ENCODE measurements at regions not wholly inside any gene's neighbourhood (a gene's known extent, or its start where the extent isn't known, plus 50 kb on each side); places are given as distances from the start of the nearest gene placed in this dataset.

DNA sequence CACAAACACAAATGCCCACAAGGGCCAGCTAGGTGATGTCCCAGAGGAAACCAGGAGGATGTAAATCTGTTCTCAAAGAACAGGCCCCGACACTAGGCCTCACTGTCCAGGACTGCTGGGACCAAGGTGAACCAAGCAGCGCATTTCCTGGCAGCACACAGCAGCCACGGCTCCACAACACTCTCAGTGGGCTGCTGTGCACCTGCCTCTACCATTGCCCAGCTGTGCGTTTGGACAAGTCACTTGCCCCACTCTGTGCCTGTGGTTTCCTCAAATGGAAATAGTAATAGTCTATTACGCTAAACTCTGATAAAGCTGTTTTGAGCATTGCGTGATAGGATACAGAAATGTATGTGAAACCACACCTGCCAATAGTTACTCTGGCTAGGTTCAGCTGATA lies 544.5 kb downstream of the BNC2 start:
- H3K27ac ChIP-seq (ENCODE audit: extremely low read depth, low read depth, low read length), result no peak overlapping the region
- no peak overlapping the region for H2AFZ ChIP-seq (ENCODE audit: low read depth, low read length)
- no peak overlapping the region for H3K4me3 ChIP-seq
- BruUV-seq (replicated peaks), result no TSS peak
- no peaks in the 10 kb centered on the region for H3K9me3 ChIP-seq (replicated peaks; ENCODE audit: control insufficient read depth, insufficient read depth, low read depth, low read length)
- H3K79me2 ChIP-seq (ENCODE audit: control insufficient read depth, insufficient read depth, low read length), result no peaks in the 10 kb centered on the region
- no peak overlapping the region for H3K9ac ChIP-seq (ENCODE audit: insufficient read depth in 1 of 2, low read depth in 2 of 2, low read length in 2 of 2)
- no peak for DNase-seq (ENCODE audit: extremely low read depth in 1 of 4, low spot score in 3 of 4)
- in situ Hi-C loops (cut with MboI) (no loop called here), intact Hi-C loops (cut with micrococcal nuclease) (no loop called here)
- WGBS (ENCODE audit: insufficient coverage, low coverage, missing lambda C conversion rate), result 2% methylated on average over 6 of the region's 6 CpGs
- no peak overlapping the region for H3K4me2 ChIP-seq (ENCODE audit: insufficient read depth, low read length)
- POLR2A ChIA-PET, result no interaction called here
- TF ChIP-seq POLR3A (IDR thresholded peaks at IDR 0.05; ENCODE audit: borderline replicate concordance, extremely low read depth, insufficient read depth, insufficient read length) (no peak), RFX1 (IDR thresholded peaks at IDR 0.05) (no peak), NR2C1 (IDR thresholded peaks at IDR 0.05) (no peak), NR2C1 (tag; IDR thresholded peaks at IDR 0.05) (no peak)
- FAIRE-seq, result no peak
- no peaks in the 10 kb centered on the region for H3K36me3 ChIP-seq (ENCODE audit: control insufficient read depth, insufficient read depth, low read length)
- CTCF ChIA-PET (ENCODE audit: low intra/inter-chr PET ratio), result no interaction called here
- H4K20me1 ChIP-seq (replicated peaks; ENCODE audit: control insufficient read depth, insufficient read depth, low read length), result no peaks in the 10 kb centered on the region
- no peaks in the 10 kb centered on the region for H3K9me1 ChIP-seq (ENCODE audit: control insufficient read depth, insufficient read depth, low read length)
- no peaks in the 10 kb centered on the region for H3K4me1 ChIP-seq (replicated peaks in 1 of 2; ENCODE audit: control insufficient read depth in 2 of 2, insufficient read depth in 2 of 2, low read length in 2 of 2)
- H3K27me3 ChIP-seq (ENCODE audit: control insufficient read depth in 2 of 2, insufficient read depth in 2 of 2, low read length in 2 of 2), result no peaks in the 10 kb centered on the region
- ATAC-seq, result no peak

GRCh38 chr9:16328349-16328748 lies 542.1 kb downstream of the BNC2 start:
- H3K9me1 ChIP-seq (ENCODE audit: control insufficient read depth, insufficient read depth, low read length), result no peaks in the 10 kb centered on the region
- H3K36me3 ChIP-seq (ENCODE audit: control insufficient read depth, insufficient read depth, low read length), result no peaks in the 10 kb centered on the region
- no peak overlapping the region for H3K4me2 ChIP-seq (ENCODE audit: insufficient read depth, low read length)
- 0% methylated on average over 3 of the region's 3 CpGs for WGBS (ENCODE audit: insufficient coverage, low coverage, missing lambda C conversion rate)
- H3K4me1 ChIP-seq (replicated peaks in 1 of 2; ENCODE audit: control insufficient read depth in 2 of 2, insufficient read depth in 2 of 2, low read length in 2 of 2), result no peaks in the 10 kb centered on the region
- BruUV-seq (replicated peaks), result no TSS peak
- no peaks in the 10 kb centered on the region for H3K9me3 ChIP-seq (replicated peaks; ENCODE audit: control insufficient read depth, insufficient read depth, low read depth, low read length)
- H3K27me3 ChIP-seq (ENCODE audit: control insufficient read depth in 2 of 2, insufficient read depth in 2 of 2, low read length in 2 of 2), result no peaks in the 10 kb centered on the region
- intact Hi-C loops (cut with micrococcal nuclease), result no loop called here
- H3K9ac ChIP-seq (ENCODE audit: insufficient read depth in 1 of 2, low read depth in 2 of 2, low read length in 2 of 2), result no peak overlapping the region
- no peak for DNase-seq (ENCODE audit: extremely low read depth in 1 of 4, low spot score in 3 of 4)
- ChIA-PET POLR2A (no interaction called here), CTCF (ENCODE audit: low intra/inter-chr PET ratio) (no interaction called here)
- in situ Hi-C loops (cut with MboI), result no loop called here
- ATAC-seq, result no peak
- no peak for TF ChIP-seq PHF8 (IDR thresholded peaks at IDR 0.05; ENCODE audit: borderline replicate concordance, low read length)
- TF ChIP-seq SOX6 (IDR thresholded peaks at IDR 0.05), result no peak
- no peak for TF ChIP-seq CBX2 (IDR thresholded peaks at IDR 0.05; ENCODE audit: insufficient read depth, low read length, poor library complexity, severe bottlenecking)
- TF ChIP-seq, protein P1, sequence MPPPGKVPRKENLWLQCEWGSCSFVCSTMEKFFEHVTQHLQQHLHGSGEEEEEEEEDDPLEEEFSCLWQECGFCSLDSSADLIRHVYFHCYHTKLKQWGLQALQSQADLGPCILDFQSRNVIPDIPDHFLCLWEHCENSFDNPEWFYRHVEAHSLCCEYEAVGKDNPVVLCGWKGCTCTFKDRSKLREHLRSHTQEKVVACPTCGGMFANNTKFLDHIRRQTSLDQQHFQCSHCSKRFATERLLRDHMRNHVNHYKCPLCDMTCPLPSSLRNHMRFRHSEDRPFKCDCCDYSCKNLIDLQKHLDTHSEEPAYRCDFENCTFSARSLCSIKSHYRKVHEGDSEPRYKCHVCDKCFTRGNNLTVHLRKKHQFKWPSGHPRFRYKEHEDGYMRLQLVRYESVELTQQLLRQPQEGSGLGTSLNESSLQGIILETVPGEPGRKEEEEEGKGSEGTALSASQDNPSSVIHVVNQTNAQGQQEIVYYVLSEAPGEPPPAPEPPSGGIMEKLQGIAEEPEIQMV (tag; conservative IDR thresholded peaks at IDR 0.05; ENCODE audit: low read depth), result no peak
- no peak for TF ChIP-seq JUN (IDR thresholded peaks at IDR 0.05; ENCODE audit: borderline replicate concordance, low read depth, low read length)
- no peak for TF ChIP-seq JUN (CRISPR knock-in tag; IDR thresholded peaks at IDR 0.05; ENCODE audit: borderline replicate concordance)
- TF ChIP-seq, protein P2, sequence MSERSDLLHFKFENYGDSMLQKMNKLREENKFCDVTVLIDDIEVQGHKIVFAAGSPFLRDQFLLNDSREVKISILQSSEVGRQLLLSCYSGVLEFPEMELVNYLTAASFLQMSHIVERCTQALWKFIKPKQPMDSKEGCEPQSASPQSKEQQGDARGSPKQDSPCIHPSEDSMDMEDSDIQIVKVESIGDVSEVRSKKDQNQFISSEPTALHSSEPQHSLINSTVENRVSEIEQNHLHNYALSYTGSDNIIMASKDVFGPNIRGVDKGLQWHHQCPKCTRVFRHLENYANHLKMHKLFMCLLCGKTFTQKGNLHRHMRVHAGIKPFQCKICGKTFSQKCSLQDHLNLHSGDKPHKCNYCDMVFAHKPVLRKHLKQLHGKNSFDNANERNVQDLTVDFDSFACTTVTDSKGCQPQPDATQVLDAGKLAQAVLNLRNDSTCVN (CRISPR knock-in tag; IDR thresholded peaks at IDR 0.05), result no peak
- TF ChIP-seq ARID1B (IDR thresholded peaks at IDR 0.05), result no peak
- TF ChIP-seq TGIF2 (CRISPR knock-in tag; IDR thresholded peaks at IDR 0.05), result no peak
- TF ChIP-seq ZFP30 (CRISPR knock-in tag; IDR thresholded peaks at IDR 0.05; ENCODE audit: borderline replicate concordance), result no peak
- no peak for TF ChIP-seq RCOR1 (IDR thresholded peaks at IDR 0.05; ENCODE audit: borderline replicate concordance in 1 of 2, low read depth in 2 of 2, low read length in 2 of 2)
- H2AFZ ChIP-seq (ENCODE audit: low read depth, low read length), result no peak overlapping the region
- no peaks in the 10 kb centered on the region for H4K20me1 ChIP-seq (replicated peaks; ENCODE audit: control insufficient read depth, insufficient read depth, low read length)
- no peak overlapping the region for H3K4me3 ChIP-seq
- FAIRE-seq, result no peak
- no peak overlapping the region for H3K27ac ChIP-seq (ENCODE audit: extremely low read depth, low read depth, low read length)
- no peaks in the 10 kb centered on the region for H3K79me2 ChIP-seq (ENCODE audit: control insufficient read depth, insufficient read depth, low read length)

Measured in K562 (cell line).